ENCODE measurements at regions not wholly inside any gene's neighbourhood (a gene's known extent, or its start where the extent isn't known, plus 50 kb on each side); places are given as distances from the start of the nearest gene placed in this dataset.

- H3K4me1 ChIP-seq (ENCODE audit: control insufficient read depth in 4 of 4, insufficient read depth in 4 of 4, low read length in 3 of 4) = no peaks in the 10 kb centered on the region
- H3K9ac ChIP-seq (ENCODE audit: low read depth in 1 of 2, low read length in 2 of 2) = no peak overlapping the region
- no peaks in the 10 kb centered on the region for H3K36me3 ChIP-seq (ENCODE audit: control insufficient read depth in 4 of 4, insufficient read depth in 3 of 4, low read depth in 1 of 4, low read length in 3 of 4)
- no peak overlapping the region for H3K27ac ChIP-seq (ENCODE audit: low read depth in 1 of 2, low read length in 2 of 2)
- H3K27me3 ChIP-seq (ENCODE audit: control insufficient read depth in 4 of 4, insufficient read depth in 4 of 4, low read length in 3 of 4) = peaks cover 0 to 4% (median 0%) of the 10 kb centered on the region in 4 donors
- WGBS = 66% methylated on average over 2 of the region's 2 CpGs
- TF ChIP-seq REST (IDR thresholded peaks at IDR 0.05) (no peak), JUND (IDR thresholded peaks at IDR 0.05) (no peak), RXRA (IDR thresholded peaks at IDR 0.05) (no peak), NR2F2 (IDR thresholded peaks at IDR 0.05) (no peak), YY1 (IDR thresholded peaks at IDR 0.05) (no peak), EGR1 (IDR thresholded peaks at IDR 0.05; ENCODE audit: low read depth in 2 of 2) (no peak), RAD21 (IDR thresholded peaks at IDR 0.05) (no peak), GABPA (IDR thresholded peaks at IDR 0.05 in 1 of 2, conservative IDR thresholded peaks at IDR 0.05 in 1 of 2) (no peak), MAX (IDR thresholded peaks at IDR 0.05) (no peak), CTCF (IDR thresholded peaks at IDR 0.05; ENCODE audit: low read depth, low read length, missing input control) (no peak), TAF1 (conservative IDR thresholded peaks at IDR 0.05) (no peak)
- no peak for DNase-seq (ENCODE audit: low spot score)
- peaks cover 0 to 2% (median 0%) of the 10 kb centered on the region in 4 donors for H3K9me3 ChIP-seq (ENCODE audit: control insufficient read depth in 4 of 4, low read length in 3 of 4)
- H3K4me3 ChIP-seq (ENCODE audit: low read depth in 1 of 3, low read length in 3 of 3) = no peak overlapping the region
These were observed 246.1 kb upstream of the KCNH8 start for GRCh38 chr3:18902081-18902793.

GRCh38 chr3:18901571-18901970 lies 246.7 kb upstream of the KCNH8 start:
- 45% methylated on average over 2 of the region's 2 CpGs for WGBS
- Histone ChIP-seq H3K4me3 (ENCODE audit: low read depth in 1 of 3, low read length in 3 of 3) (no peak overlapping the region), H3K9me3 (ENCODE audit: control insufficient read depth in 4 of 4, low read length in 3 of 4) (peaks cover 0 to 2% (median 0%) of the 10 kb centered on the region in 4 donors), H3K9ac (ENCODE audit: low read depth in 1 of 2, low read length in 2 of 2) (no peak overlapping the region), H3K27ac (ENCODE audit: low read depth in 1 of 2, low read length in 2 of 2) (no peak overlapping the region), H3K27me3 (ENCODE audit: control insufficient read depth in 4 of 4, insufficient read depth in 4 of 4, low read length in 3 of 4) (peaks cover 0 to 4% (median 0%) of the 10 kb centered on the region in 4 donors), H3K4me1 (ENCODE audit: control insufficient read depth in 4 of 4, insufficient read depth in 4 of 4, low read length in 3 of 4) (no peaks in the 10 kb centered on the region), H3K36me3 (ENCODE audit: control insufficient read depth in 4 of 4, insufficient read depth in 3 of 4, low read depth in 1 of 4, low read length in 3 of 4) (no peaks in the 10 kb centered on the region)
- no peak for TF ChIP-seq FOXA2 (IDR thresholded peaks at IDR 0.05)
- no peak for TF ChIP-seq EGR1 (IDR thresholded peaks at IDR 0.05; ENCODE audit: low read depth in 2 of 2)
- no peak for TF ChIP-seq NR2F2 (IDR thresholded peaks at IDR 0.05)
- TF ChIP-seq HNF4G (IDR thresholded peaks at IDR 0.05) = no peak
- TF ChIP-seq HNF4A (conservative IDR thresholded peaks at IDR 0.05) = no peak
- no peak for TF ChIP-seq RAD21 (IDR thresholded peaks at IDR 0.05)
- TF ChIP-seq YY1 (IDR thresholded peaks at IDR 0.05) = no peak
- no peak for TF ChIP-seq ATF3 (IDR thresholded peaks at IDR 0.05)
- no peak for TF ChIP-seq SP1 (IDR thresholded peaks at IDR 0.05)
- no peak for TF ChIP-seq GABPA (IDR thresholded peaks at IDR 0.05 in 1 of 2, conservative IDR thresholded peaks at IDR 0.05 in 1 of 2)
- no peak for TF ChIP-seq REST (IDR thresholded peaks at IDR 0.05)
- TF ChIP-seq JUND (IDR thresholded peaks at IDR 0.05) = no peak
- DNase-seq (ENCODE audit: low spot score) = no peak

Data from liver (tissue), 8 donors.